ENCODE measurements at regions not wholly inside any gene's neighbourhood (a gene's known extent, or its start where the extent isn't known, plus 50 kb on each side); places are given as distances from the start of the nearest gene placed in this dataset.

DNA sequence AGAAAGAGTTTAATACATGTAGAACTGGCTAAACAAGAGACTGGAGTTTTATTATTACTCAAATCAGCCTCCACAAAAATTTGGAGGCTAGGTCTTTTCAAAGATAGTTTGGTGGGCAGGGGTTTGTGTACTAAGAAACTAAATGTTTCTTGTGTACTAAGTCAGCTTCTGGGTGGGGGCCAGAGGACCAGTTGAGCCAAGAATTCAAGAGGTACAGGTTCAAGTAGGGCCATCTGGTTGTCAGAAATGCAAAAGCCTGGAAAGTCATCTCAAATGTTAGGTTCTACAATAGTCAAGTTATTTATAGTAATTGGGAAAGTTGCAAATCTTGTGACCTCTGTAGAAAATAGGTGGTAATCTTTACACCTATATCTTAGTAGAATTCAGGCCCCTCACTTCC is 51.7 kb downstream of the CEP43 start:
- TF ChIP-seq, protein P1, sequence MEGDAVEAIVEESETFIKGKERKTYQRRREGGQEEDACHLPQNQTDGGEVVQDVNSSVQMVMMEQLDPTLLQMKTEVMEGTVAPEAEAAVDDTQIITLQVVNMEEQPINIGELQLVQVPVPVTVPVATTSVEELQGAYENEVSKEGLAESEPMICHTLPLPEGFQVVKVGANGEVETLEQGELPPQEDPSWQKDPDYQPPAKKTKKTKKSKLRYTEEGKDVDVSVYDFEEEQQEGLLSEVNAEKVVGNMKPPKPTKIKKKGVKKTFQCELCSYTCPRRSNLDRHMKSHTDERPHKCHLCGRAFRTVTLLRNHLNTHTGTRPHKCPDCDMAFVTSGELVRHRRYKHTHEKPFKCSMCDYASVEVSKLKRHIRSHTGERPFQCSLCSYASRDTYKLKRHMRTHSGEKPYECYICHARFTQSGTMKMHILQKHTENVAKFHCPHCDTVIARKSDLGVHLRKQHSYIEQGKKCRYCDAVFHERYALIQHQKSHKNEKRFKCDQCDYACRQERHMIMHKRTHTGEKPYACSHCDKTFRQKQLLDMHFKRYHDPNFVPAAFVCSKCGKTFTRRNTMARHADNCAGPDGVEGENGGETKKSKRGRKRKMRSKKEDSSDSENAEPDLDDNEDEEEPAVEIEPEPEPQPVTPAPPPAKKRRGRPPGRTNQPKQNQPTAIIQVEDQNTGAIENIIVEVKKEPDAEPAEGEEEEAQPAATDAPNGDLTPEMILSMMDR (IDR thresholded peaks at IDR 0.05), result no peak
- TF ChIP-seq POLR2AphosphoS5 (IDR thresholded peaks at IDR 0.05; ENCODE audit: low read depth, low read length), result no peak
